Esophagus squamous epithelium (tissue), 5 donors: ENCODE measurements at regions not wholly inside any gene's neighbourhood (a gene's known extent, or its start where the extent isn't known, plus 50 kb on each side); places are given as distances from the start of the nearest gene placed in this dataset.

ENCODE experiments used
- DNase-seq: peaks from one replicate; lab custom pipeline; 2025; lab: John Stamatoyannopoulos, UW
- H3K27ac ChIP-seq, 4 donors: fragments of 200-600 bp; sonication (generic); one replicate each; pipeline ENCODE4 v1.5.1; 2016 to 2019; ENCODE audit warnings: mild to moderate bottlenecking in 1 of 4
- H3K27me3 ChIP-seq, 4 donors: fragments of 200-600 bp; sonication (generic); 1 replicate in 3 of 4; 2 replicates in 1 of 4; pipeline versions ENCODE4 v1.5.1 to v1.6.0; 2017 to 2021; ENCODE audit warnings: antibody characterized with exemption in 1 of 4
- H3K36me3 ChIP-seq, 3 donors: fragments of 200-600 bp; sonication (generic); one replicate each; pipeline ENCODE4 v1.5.1; 2016 to 2019
- H3K4me1 ChIP-seq, 3 donors: fragments of 200-600 bp; sonication (generic); one replicate each; pipeline ENCODE4 v1.5.1; 2017 to 2019
- H3K4me3 ChIP-seq, 4 donors: fragments of 200-600 bp; sonication (generic); 1 replicate in 3 of 4; 2 replicates in 1 of 4; pipeline ENCODE4 v1.5.1; 2016 to 2019; ENCODE audit warnings: mild to moderate bottlenecking in 2 of 4, moderate library complexity in 1 of 4
- H3K9me3 ChIP-seq, 3 donors: fragments of 200-600 bp; sonication (generic); one replicate each; pipeline ENCODE4 v1.5.1; 2016 to 2019
- POLR2A ChIP-seq, 4 donors: fragments of 450-650 bp; IDR thresholded peaks; one replicate each; pipeline ENCODE4 v1.6.1; 2017; ENCODE audit warnings: antibody characterized with exemption in 4 of 4, mild to moderate bottlenecking in 4 of 4, moderate library complexity in 3 of 4
- WGBS, 2 donors: methylation state at CpG; one replicate each; pipeline ENCODE4 v1.1.5; 2018; 5-methylcytosine and 5-hydroxymethylcytosine counted together
- intact Hi-C: fragments of 100-400 bp; cut with DNase I; formaldehyde crosslinking; loops from one replicate; pipeline ENCODE4 v1.15.0; 2022
- TF ChIP-seq, protein P1 (sequence below), 6 experiments: fragments of 450-650 bp in 4 of 6; fragments of 200-600 bp in 2 of 6; sonication (generic) in 2 of 6; IDR thresholded peaks; one replicate each; pipeline ENCODE4 v1.5.1; 2016 to 2019; ENCODE audit warnings: antibody characterized with exemption in 6 of 6, mild to moderate bottlenecking in 4 of 6, moderate library complexity in 4 of 6
- donor health status: DM: yes; HTN: yes; CAD: no.

DNA sequence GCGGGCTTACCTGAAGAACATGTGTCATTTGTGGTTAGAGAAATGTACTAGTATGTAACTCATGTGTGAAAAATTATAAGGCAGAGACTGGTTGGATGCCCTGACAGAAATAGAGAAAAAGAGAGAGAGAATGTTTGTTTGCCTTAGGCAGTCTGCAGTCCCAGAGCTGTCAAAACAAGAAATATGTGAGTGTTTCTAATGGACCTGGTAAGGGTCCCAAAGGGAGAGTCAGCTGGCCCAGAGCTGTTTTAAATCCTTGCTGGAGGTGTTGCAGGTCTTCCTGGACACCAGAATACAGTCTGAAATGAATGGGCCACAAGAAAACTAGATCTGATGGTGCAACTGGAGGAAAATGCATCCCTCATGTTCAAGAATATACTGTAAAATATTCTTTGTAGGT, 158.3 kb upstream of the OGFRL1 start:
- 61 to 67% methylated on average over 1 of the region's 1 CpG for WGBS, 2 donors
- no peaks in the 10 kb centered on the region for H3K27me3 ChIP-seq
- DNase-seq, result no peak
- H3K4me1 ChIP-seq, result no peaks in the 10 kb centered on the region
- no peak overlapping the region for H3K27ac ChIP-seq
- no peak overlapping the region for H3K4me3 ChIP-seq
- TF ChIP-seq, protein P1, sequence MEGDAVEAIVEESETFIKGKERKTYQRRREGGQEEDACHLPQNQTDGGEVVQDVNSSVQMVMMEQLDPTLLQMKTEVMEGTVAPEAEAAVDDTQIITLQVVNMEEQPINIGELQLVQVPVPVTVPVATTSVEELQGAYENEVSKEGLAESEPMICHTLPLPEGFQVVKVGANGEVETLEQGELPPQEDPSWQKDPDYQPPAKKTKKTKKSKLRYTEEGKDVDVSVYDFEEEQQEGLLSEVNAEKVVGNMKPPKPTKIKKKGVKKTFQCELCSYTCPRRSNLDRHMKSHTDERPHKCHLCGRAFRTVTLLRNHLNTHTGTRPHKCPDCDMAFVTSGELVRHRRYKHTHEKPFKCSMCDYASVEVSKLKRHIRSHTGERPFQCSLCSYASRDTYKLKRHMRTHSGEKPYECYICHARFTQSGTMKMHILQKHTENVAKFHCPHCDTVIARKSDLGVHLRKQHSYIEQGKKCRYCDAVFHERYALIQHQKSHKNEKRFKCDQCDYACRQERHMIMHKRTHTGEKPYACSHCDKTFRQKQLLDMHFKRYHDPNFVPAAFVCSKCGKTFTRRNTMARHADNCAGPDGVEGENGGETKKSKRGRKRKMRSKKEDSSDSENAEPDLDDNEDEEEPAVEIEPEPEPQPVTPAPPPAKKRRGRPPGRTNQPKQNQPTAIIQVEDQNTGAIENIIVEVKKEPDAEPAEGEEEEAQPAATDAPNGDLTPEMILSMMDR (IDR thresholded peaks at IDR 0.05), result no peak
- no peak for TF ChIP-seq POLR2A (IDR thresholded peaks at IDR 0.05)
- intact Hi-C loops, result no loop called here
- no peaks in the 10 kb centered on the region for H3K36me3 ChIP-seq
- no peaks in the 10 kb centered on the region for H3K9me3 ChIP-seq

DNA sequence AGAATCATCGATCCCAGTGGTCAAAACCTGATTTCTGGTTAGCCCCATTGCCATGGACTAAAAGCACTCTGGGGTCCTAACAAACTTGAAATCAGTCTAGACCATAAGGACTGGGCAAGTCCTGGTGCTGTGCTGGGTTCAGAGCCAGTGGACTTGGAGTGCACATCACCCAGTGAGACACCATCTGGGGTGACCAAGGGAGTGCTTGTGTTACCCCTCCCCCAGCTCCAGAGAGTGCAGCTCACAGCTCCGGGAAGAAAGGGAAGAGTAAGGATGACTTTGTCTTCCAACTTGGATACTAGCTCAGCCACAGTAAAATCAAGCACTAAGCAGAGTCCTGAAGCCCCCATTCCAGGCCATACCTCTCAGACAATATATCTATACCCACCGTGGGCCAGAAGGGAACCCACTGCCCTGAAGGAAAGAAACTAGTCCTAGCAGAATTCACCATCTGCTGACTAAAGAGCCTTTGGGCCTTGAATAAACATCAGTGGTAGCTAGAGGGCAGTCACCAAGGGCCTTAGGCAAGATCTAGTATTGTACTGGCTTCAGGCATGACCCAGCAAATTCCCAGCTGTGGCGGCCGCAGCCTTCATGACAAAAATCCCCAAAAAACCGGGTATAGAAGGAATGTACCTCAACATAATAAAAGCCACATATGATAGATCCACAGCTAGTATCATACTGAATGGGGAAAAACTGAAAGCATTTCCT, 153.5 kb upstream of the OGFRL1 start:
- Histone ChIP-seq H3K36me3 (no peaks in the 10 kb centered on the region), H3K9me3 (no peaks in the 10 kb centered on the region), H3K27ac (no peak overlapping the region), H3K4me1 (no peaks in the 10 kb centered on the region), H3K27me3 (no peaks in the 10 kb centered on the region), H3K4me3 (no peak overlapping the region)
- WGBS, 2 donors, result 67 to 85% methylated on average over 5 to 6 of the region's 6 CpGs
- intact Hi-C loops, result no loop called here
- no peak for TF ChIP-seq POLR2A (IDR thresholded peaks at IDR 0.05)
- DNase-seq, result no peak

DNA sequence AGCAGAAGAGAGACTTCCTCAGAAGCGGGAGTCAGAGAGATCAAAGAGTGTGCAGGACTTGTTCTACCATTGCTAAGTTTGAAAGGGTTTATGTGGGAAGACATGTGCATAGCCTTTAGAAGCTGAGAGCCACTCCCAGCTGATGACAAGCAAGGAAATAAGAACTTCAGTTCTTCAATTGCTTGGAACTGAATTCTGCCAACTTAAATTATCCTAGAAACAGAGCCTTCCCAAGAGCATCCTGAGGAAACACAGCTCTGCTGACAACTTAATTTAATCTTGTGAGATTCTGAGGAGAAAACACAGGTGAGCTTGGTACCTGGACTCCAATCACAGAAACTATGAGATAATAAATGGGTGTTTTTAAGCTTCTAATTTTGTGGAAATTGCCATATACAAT, 150.6 kb upstream of the OGFRL1 start:
- Histone ChIP-seq H3K4me1 (no peaks in the 10 kb centered on the region), H3K9me3 (no peaks in the 10 kb centered on the region), H3K36me3 (no peaks in the 10 kb centered on the region), H3K27ac (no peak overlapping the region), H3K4me3 (no peak overlapping the region), H3K27me3 (no peaks in the 10 kb centered on the region)
- no peak for DNase-seq
- TF ChIP-seq, protein P1 (IDR thresholded peaks at IDR 0.05), result no peak
- TF ChIP-seq POLR2A (IDR thresholded peaks at IDR 0.05), result no peak
- intact Hi-C loops, result no loop called here
- WGBS, 2 donors, result 64 to 89% methylated on average over 1 of the region's 1 CpG

DNA sequence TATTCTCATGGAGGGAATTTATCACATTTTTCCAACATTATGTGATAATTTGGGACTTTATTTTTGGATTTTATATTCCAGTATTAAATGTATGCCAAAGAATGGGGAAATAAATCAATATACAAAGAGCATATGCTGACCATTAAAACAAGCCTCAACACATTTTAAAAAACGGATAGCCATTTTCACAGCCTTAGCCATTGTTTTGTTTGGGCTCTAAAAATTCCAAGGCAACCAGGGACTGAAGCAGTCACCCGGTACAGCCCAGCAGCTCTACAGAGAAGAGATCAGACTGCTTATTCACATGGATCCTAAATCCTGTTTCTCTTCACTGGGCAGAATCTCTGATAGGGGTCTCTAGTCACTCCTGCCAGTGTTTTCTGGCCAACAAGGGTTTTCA, 150.2 kb upstream of the OGFRL1 start:
- intact Hi-C loops, result no loop called here
- no peaks in the 10 kb centered on the region for H3K27me3 ChIP-seq
- H3K4me3 ChIP-seq, result no peak overlapping the region
- H3K27ac ChIP-seq, result no peak overlapping the region
- H3K36me3 ChIP-seq, result no peaks in the 10 kb centered on the region
- H3K9me3 ChIP-seq, result no peaks in the 10 kb centered on the region
- TF ChIP-seq POLR2A (IDR thresholded peaks at IDR 0.05), result no peak
- TF ChIP-seq, protein P1 (IDR thresholded peaks at IDR 0.05), result no peak
- WGBS, 2 donors, result 34 to 36% methylated on average over 2 of the region's 2 CpGs
- H3K4me1 ChIP-seq, result no peaks in the 10 kb centered on the region
- DNase-seq, result no peak

DNA sequence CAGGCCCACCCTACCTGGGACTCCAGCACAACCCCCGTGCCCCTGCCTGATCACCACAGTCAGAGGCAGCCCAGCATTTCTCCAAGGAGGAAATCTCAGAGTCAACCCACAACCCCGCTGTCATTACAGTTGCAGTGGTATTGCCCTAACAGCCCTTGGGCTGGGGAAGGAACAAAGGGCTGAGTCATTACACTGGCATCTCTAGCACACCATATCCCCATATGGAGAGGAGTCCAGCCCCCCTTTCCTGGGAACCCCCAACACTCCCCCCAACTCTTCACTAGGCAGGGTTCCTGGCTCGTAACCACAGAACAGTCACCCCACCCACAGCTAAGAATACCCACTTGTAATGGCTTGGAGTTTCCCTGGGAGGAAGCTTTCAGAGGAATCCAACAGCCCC, 149.4 kb upstream of the OGFRL1 start:
- intact Hi-C loops, result no loop called here
- Histone ChIP-seq H3K4me1 (no peaks in the 10 kb centered on the region), H3K27me3 (no peaks in the 10 kb centered on the region), H3K9me3 (no peaks in the 10 kb centered on the region), H3K27ac (no peak overlapping the region), H3K4me3 (no peak overlapping the region), H3K36me3 (no peaks in the 10 kb centered on the region)
- no peak for DNase-seq
- 63% methylated on average over 2 of the region's 3 CpGs; no CpG with 5 or more reads in 1 of the 2 donors for WGBS, 2 donors
- TF ChIP-seq, protein P1 (IDR thresholded peaks at IDR 0.05), result no peak
- TF ChIP-seq POLR2A (IDR thresholded peaks at IDR 0.05), result no peak
